COR-L47 (cell line): ENCODE measurements at regions not wholly inside any gene's neighbourhood (a gene's known extent, or its start where the extent isn't known, plus 50 kb on each side); places are given as distances from the start of the nearest gene placed in this dataset.
"Not testable (repeated sequence)": the region's sequence is repeated elsewhere in the genome, so short reads cannot be mapped to it uniquely, and the experiment has no call there.

Source experiments
- DNase-seq: peaks from one replicate; lab custom pipeline; 2025; lab: John Stamatoyannopoulos, UW

- DNase-seq: no peak
Observed at GRCh38 chr2:36163520-36164254, 191.9 kb upstream of the CRIM1 start.

GRCh38 chr2:36157093-36157492, 198.5 kb upstream of the CRIM1 start:
- DNase-seq: not testable (repeated sequence)

- DNase-seq: no peak
Observed at GRCh38 chr2:36147670-36148390, 207.7 kb upstream of the CRIM1 start.

- no peak for DNase-seq
Observed at GRCh38 chr2:36146765-36147164, 208.8 kb upstream of the CRIM1 start.

GRCh38 chr2:36140391-36140790, 215.2 kb upstream of the CRIM1 start:
- DNase-seq: no peak

- DNase-seq: no peak
Observed at GRCh38 chr2:36137612-36138011, 218.0 kb upstream of the CRIM1 start.

GRCh38 chr2:36134281-36134680, 221.3 kb upstream of the CRIM1 start:
- DNase-seq: no peak

GRCh38 chr2:36128359-36128758, 227.2 kb upstream of the CRIM1 start:
- no peak for DNase-seq

- no peak for DNase-seq
Observed at GRCh38 chr2:36125702-36126101, 229.9 kb upstream of the CRIM1 start.

GRCh38 chr2:36123995-36124394, 231.6 kb upstream of the CRIM1 start:
- DNase-seq: no peak

GRCh38 chr2:36097022-36097421, 258.6 kb upstream of the CRIM1 start:
- DNase-seq: no peak

GRCh38 chr2:36091844-36092741, 263.5 kb upstream of the CRIM1 start:
- DNase-seq: not testable (repeated sequence)

- DNase-seq: no peak
Observed at GRCh38 chr2:36088716-36089328, 266.8 kb upstream of the CRIM1 start.

- no peak for DNase-seq
Observed at GRCh38 chr2:36087344-36087743, 268.2 kb upstream of the CRIM1 start.

- no peak for DNase-seq
Observed at GRCh38 chr2:36079793-36080192, 275.8 kb upstream of the CRIM1 start.

- no peak for DNase-seq
Observed at GRCh38 chr2:36074008-36074407, 281.6 kb upstream of the CRIM1 start.

GRCh38 chr2:36071698-36072097, 283.9 kb upstream of the CRIM1 start:
- DNase-seq: no peak

- DNase-seq: no peak
Observed at GRCh38 chr2:36069074-36069473, 286.5 kb upstream of the CRIM1 start.

- DNase-seq: no peak
Observed at GRCh38 chr2:36068086-36068485, 287.5 kb upstream of the CRIM1 start.

- no peak for DNase-seq
Observed at GRCh38 chr2:36060133-36060532, 295.4 kb upstream of the CRIM1 start.

GRCh38 chr2:36059691-36060090, 295.9 kb upstream of the CRIM1 start:
- DNase-seq: no peak

GRCh38 chr2:36058953-36059352, 296.6 kb upstream of the CRIM1 start:
- DNase-seq: no peak
